ENCODE measurements at regions not wholly inside any gene's neighbourhood (a gene's known extent, or its start where the extent isn't known, plus 50 kb on each side); places are given as distances from the start of the nearest gene placed in this dataset.
"Not testable (repeated sequence)": the region's sequence is repeated elsewhere in the genome, so short reads cannot be mapped to it uniquely, and the experiment has no call there.

DNA sequence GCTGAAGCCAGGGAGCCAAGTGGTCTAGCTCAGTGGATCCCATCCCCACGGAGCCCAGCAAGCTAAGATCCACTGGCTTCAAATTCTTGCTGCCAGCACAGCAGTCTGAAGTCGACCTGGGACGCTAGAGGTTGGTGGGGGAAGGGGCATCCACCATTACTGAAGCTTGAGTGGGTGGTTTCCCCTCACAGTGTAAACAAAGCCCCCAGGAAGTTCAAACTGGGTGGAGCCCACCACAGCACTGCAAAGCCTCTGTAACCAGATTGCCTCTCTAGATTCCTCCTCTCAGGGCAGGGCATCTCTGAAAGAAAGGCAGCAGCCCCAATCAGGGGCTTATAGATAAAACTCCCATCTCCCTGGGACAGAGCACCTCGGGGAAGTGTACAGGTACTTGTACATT is 58.1 kb downstream of the TEX51 start:
- not testable (repeated sequence) for H2BK120ac ChIP-seq (replicated peaks; ENCODE audit: low read depth, low read length); H2AK5ac ChIP-seq (ENCODE audit: low read depth, low read length); H3K27me3 ChIP-seq (replicated peaks in 1 of 4; ENCODE audit: control insufficient read depth in 3 of 4, extremely low read depth in 1 of 4, insufficient read depth in 3 of 4, low read length in 3 of 4); H3K79me2 ChIP-seq (ENCODE audit: control insufficient read depth in 1 of 2, insufficient read depth in 2 of 2, low read length in 2 of 2); H3K27ac ChIP-seq (ENCODE audit: low read depth, low read length); H2BK20ac ChIP-seq (ENCODE audit: low read length); H4K91ac ChIP-seq (replicated peaks; ENCODE audit: insufficient read length, low read length); H3K9ac ChIP-seq (replicated peaks in 1 of 4; ENCODE audit: extremely low read depth in 1 of 4, low read depth in 3 of 4, low read length in 3 of 4); H3K79me1 ChIP-seq (ENCODE audit: low read depth, low read length); FAIRE-seq; DNase-seq (ENCODE audit: low read depth in 1 of 2, low spot score in 2 of 2); H4K8ac ChIP-seq (ENCODE audit: extremely low read depth, insufficient read depth, low read length); H3K18ac ChIP-seq (ENCODE audit: extremely low read depth, low read length); H3K36me3 ChIP-seq (ENCODE audit: control insufficient read depth in 2 of 4, insufficient read depth in 4 of 4, low read length in 3 of 4); H3K4ac ChIP-seq (replicated peaks; ENCODE audit: insufficient read length, low read depth, low read length); H3K23ac ChIP-seq (ENCODE audit: insufficient read length); H3K4me3 ChIP-seq (ENCODE audit: extremely low read depth in 1 of 4, insufficient read depth in 2 of 4, low read depth in 3 of 4, low read length in 4 of 4); H3K9me3 ChIP-seq (ENCODE audit: insufficient read depth in 2 of 2, low read depth in 1 of 2, low read length in 1 of 2); H3K4me1 ChIP-seq (replicated peaks in 1 of 4; ENCODE audit: control insufficient read depth in 3 of 4, insufficient read depth in 4 of 4, low read length in 3 of 4); H2BK15ac ChIP-seq (ENCODE audit: low read length); H2AFZ ChIP-seq (ENCODE audit: low read length); H2BK5ac ChIP-seq (ENCODE audit: low read depth, low read length); H2BK12ac ChIP-seq (ENCODE audit: low read depth, low read length); H3K56ac ChIP-seq (replicated peaks; ENCODE audit: insufficient read length, low read depth, low read length); H3K14ac ChIP-seq (ENCODE audit: insufficient read length); H3K4me2 ChIP-seq (ENCODE audit: insufficient read depth in 1 of 2, low read depth in 2 of 2, low read length in 2 of 2); H3K23me2 ChIP-seq (ENCODE audit: low read depth, low read length); H4K5ac ChIP-seq (ENCODE audit: insufficient read length, low read depth, low read length); H4K20me1 ChIP-seq (replicated peaks in 1 of 2; ENCODE audit: control insufficient read depth in 1 of 2, insufficient read depth in 2 of 2, low read length in 2 of 2)
- POLR2A ChIA-PET (ENCODE audit: partially characterized antibody) = interaction anchor here (0.9 kb wide), 1 partner anchor 14 kb away, joined by 3 read pairs; no protein-coding TSS in a partner anchor
- CTCF ChIA-PET (ENCODE audit: partially characterized antibody) = interaction anchor here (0.7 to 3.2 kb wide), 4 partner anchors 14 to 245 kb away, joined by 3 to 10 read pairs (median 4); no protein-coding TSS in a partner anchor
- 77% methylated on average over 4 of the region's 4 CpGs; no CpG with 5 or more reads in 1 of the 2 experiments for WGBS, 2 experiments (ENCODE audit: extremely low coverage in 1 of 2, insufficient coverage in 1 of 2, insufficient read length in 1 of 2, insufficient replicate concordance in 2 of 2, low coverage in 1 of 2, low lambda C conversion rate in 2 of 2, missing lambda C conversion rate in 1 of 2)

Measured in H1 (cell line).